Stimulated activated CD4-positive, alpha-beta T cell treated with anti-CD3 and anti-CD28 coated beads, Interleukin-4, amount 100 ng/mL, for 4 hours (primary cell): ENCODE measurements at regions not wholly inside any gene's neighbourhood (a gene's known extent, or its start where the extent isn't known, plus 50 kb on each side); places are given as distances from the start of the nearest gene placed in this dataset.
"Not testable (repeated sequence)": the region's sequence is repeated elsewhere in the genome, so short reads cannot be mapped to it uniquely, and the experiment has no call there.

Experiments
- DNase-seq, 2 experiments: peaks; one replicate each; pipeline ENCODE4 v3.0.0-alpha.2; 2020

DNA sequence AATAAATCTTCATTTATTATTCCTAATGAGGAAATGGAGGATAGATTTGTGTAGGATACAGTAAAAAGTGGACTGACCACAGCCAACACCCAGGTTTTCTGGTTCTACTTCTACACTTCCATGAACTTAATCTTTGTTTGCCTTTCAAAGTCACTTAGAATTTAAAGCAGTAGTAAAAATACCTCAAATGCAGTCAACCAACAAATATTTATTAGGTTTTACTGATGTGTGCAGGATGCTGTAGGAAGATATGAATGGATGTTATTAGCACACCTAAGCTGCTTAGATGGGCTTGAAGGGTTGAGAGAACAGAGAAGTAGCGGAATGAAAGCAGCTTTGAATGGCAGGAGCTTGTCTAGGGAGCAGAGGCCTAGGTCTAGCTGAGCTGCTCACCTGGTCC lies 201.1 kb downstream of the PALM2AKAP2 start:
- no peak for DNase-seq

DNA sequence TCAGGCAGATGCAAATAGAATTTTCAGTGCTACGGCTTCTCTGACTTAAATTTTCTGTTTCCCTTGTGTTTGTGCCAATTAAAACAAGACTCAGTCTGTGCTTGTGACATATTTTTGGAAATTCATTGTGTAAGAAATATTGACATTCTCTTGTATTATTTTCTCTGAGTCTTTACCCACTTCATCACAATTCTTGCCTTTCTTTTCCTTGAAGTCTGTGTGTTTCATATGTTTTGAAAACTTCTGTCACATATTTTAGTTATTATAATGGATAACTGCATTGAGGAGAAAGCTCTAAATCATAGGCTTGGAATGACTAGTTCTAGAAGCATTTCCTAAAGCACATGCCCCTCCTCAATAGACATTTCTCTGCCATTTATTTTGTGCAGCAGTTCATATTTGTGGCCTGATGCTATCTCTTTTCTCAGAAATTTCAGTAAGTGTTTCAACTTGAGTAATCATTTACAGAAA lies 206.6 kb downstream of the PALM2AKAP2 start:
- DNase-seq, result no peak

- no peak for DNase-seq
Measured at GRCh38 chr9:109989296-109989695, 209.3 kb downstream of the PALM2AKAP2 start.

- no peak for DNase-seq
Measured at GRCh38 chr9:109990541-109990940, 210.5 kb downstream of the PALM2AKAP2 start.

DNA sequence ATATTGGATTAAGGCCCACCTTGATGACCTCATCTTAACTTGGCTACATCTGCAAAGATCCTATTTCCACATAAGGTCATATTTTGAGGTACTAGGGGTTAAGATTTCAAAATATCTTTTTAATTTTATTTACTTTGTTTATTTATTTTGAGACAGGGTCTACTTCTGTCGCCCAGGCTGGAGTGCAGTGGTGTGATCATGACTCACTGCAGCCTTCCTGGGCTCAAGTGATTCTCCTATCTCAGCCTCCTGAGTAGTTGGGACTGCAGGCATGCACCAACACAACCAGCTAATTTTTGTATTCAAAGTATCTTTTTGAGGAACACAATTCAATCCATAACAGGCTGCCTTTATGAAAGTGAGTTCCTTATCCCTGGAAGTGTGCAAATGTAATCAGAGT lies 212.3 kb downstream of the PALM2AKAP2 start:
- DNase-seq, result no peak

DNA sequence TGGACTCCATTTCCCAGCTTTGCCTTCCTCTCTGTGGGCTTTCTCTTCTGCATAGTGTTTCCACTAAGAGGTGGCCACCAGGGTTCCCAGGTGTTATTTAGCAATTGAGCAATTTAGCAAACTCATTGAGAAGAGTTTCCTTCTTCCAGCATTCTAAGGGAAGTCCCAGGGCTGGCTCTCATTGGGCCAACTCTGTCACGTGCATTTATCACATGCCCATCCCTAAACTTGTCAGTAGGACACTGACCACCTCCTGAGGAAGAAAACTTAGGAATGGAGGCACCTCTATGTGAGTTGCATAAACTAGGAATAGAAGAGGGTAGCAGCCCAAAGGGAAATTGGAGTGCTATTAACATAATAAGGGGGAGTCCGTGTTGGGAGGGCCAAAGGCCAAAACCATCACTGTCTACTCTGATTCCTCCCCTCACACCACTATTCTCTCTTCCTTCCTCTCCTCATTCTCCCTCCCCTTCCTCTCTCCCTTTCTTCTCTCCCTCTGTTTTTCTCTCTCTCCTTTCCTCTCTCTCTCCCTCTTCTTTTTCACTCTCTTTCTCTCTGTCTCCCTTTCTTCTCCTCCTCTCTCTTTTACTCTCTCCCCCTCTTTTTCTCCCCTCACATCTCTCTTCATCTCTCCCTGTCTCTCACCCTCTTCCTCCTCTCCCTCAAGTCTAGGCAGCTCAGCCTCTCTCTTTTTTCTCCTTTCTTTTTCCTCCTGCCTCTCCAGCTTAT lies 213.4 kb downstream of the PALM2AKAP2 start:
- DNase-seq, result no peak

DNA sequence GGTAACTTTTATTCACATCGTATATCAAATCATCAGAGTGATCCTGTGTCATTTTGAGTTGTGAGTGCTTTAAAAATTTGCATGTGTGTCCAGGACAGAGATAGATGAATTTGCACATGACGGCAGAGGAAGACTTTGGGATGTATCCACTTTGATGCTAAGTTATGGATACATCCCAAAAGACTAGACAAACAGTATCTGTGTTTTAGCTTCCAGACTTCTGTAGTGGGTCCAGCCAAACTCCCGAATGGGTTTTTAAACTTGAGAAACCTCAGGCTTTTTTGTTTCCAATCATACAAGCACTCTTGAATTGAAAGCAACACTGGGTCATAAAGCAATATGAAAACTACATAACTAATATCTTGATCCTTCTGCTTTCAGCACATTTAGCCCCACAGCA lies 213.8 kb downstream of the C9orf152 start:
- no peak for DNase-seq

DNA sequence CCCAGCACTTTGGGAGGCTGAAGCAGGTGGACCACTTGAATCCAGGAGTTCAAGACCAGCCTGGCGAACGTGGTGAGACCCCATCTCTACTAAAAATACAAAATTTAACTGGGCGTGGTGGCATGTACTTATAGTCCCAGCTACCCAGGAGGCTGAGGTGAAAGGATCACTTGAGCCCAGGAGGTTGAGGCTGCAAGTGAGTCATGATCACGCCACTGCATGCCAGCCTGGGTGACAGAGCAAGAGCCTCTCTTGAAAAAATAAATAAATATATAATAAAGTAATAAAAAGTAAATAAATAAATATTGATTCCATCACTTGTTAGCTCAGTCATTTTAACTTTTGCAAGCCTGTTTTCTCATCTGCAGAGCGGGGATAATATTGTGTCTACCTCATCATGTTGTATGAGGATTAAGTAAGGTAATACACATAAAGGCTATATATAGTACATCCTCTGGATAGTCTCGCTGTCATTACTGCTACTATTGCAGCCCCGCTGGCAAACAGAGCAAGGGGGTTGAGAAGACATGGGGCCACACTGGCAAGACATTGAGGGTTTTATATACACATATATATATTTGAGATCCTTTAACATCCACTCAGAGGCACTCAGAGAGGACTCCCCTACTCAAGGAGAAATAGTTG lies 210.9 kb downstream of the C9orf152 start:
- no peak for DNase-seq

- DNase-seq, result no peak
Measured at GRCh38 chr9:109997682-109998081, 210.3 kb downstream of the C9orf152 start.

DNA sequence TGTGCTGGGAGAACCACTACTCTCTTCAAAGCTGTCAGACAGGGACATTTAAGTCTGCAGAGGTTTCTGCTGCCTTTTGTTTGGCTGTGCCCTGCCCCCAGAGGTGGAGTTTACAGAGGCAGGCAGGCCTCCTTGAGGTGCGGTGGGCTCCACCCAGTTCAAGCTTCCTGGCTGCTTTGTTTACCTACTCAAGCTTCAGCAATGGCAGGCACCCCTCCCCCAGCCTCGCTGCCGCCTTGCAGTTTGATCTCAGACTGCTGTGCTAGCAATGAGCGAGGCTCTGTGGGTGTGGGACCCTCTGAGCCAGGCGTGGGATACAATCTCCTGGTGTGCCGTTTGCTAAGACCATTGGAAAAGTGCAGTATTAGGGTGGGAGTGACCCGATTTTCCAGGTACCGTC lies 202.4 kb downstream of the C9orf152 start:
- DNase-seq, result peak in 1 of 2 experiments; percentile 2

DNA sequence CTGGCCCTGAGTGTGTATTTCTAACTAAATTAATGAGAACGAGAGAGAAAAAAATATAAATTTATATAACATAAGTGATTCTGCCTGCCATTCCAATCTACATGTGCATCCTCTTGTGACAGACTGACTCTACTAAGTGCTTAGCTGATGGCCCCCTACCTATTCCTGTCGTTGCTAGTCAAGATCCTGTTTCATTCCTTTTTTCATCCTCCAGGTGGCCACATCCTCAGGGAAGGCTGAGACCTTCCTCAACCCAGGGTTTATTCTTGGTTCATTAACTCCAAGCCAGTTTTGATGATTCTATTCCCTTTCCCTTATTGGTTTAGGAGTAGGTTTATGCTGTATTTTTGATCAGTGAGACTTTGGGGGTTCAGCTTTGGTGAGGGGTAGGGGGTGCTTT lies 201.3 kb downstream of the C9orf152 start:
- DNase-seq, result no peak

DNA sequence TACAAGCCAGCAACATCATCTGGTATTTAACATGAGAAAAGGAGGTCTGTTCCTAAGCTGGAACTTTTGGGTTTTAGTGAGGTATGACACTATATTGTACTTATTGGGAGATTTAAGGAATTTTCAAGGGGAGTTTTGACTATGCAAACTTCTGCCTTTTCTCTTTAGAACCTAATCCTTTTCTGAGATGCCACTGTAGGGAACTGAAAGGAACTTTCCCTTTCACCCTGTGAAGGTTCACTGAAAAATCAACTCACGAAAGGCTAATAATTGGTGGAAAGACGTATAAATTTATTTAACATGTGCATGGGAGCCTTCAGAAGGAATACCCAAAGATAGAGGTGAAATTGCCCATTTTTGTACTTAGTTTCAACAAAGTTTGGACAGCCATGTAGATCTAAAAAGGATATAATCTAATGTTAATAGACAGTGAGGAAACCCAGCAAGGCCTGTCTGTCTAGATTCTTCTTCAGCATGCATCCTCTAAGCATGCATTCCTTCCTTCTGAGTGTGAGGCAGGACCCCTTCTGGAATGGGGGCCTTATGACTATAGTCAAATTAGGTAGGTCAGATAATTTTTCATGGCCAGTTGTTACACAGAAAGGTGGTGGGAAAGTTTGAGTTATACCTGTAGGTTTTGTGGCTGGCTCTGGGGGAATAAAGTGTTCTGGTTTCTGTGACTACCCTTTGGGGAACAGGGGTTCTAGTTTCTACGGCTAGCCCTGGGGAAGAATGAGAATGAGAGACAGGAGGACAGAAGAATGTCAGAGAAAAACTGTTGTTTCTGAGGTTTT lies 200.3 kb downstream of the C9orf152 start:
- DNase-seq, result no peak

- DNase-seq, result no peak
Measured at GRCh38 chr9:110008663-110009062, 199.3 kb downstream of the C9orf152 start.

GRCh38 chr9:110011628-110012320 lies 196.2 kb downstream of the C9orf152 start:
- no peak for DNase-seq

- no peak for DNase-seq
Measured at GRCh38 chr9:110013064-110013463, 194.9 kb downstream of the C9orf152 start.

- peak in 1 of 2 experiments; percentile 9 for DNase-seq
Measured at GRCh38 chr9:110015759-110016158, 192.2 kb downstream of the C9orf152 start.

- no peak for DNase-seq
Measured at GRCh38 chr9:110016340-110016739, 191.6 kb downstream of the C9orf152 start.

DNA sequence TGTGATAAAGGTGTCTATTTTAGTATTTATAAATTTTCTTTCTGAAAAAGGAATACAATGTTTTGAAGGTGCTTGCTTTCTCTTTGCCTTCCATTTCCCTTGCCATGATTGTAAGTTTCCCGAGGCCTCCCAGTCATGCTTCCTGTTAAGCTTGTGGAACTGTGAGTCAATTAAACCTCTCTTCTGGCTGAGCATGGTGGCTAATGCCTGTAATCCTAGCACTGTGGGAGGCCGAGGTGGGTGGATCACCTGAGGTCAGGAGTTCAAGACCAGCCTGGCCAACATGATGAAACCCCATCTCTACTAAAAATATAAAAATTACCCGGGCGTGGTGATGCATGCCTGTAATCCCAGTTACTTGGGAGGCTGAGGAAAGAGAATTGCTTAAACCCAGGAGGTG lies 187.7 kb downstream of the C9orf152 start:
- DNase-seq, result not testable (repeated sequence)

DNA sequence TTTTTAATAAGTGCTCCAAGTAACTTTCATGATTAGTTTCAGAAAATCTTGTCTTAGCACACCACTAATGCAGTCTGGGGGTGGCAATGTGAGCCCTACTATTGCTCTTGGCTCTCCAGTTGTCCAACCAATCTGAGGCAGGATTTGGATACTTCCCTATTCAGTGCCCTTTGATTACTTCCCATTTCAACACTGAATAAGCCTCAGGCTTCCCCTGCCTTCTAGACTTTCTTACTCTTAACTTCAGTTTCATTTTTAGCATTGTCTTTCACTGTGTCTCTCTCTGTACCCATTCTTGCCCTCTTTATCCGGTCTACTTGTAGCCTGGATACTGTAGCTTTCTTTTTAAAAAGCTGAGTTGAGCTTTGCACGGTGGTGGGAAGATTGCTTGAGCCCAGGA lies 186.1 kb downstream of the C9orf152 start:
- no peak for DNase-seq

GRCh38 chr9:110023221-110023620 lies 184.7 kb downstream of the C9orf152 start:
- not testable (repeated sequence) for DNase-seq

DNA sequence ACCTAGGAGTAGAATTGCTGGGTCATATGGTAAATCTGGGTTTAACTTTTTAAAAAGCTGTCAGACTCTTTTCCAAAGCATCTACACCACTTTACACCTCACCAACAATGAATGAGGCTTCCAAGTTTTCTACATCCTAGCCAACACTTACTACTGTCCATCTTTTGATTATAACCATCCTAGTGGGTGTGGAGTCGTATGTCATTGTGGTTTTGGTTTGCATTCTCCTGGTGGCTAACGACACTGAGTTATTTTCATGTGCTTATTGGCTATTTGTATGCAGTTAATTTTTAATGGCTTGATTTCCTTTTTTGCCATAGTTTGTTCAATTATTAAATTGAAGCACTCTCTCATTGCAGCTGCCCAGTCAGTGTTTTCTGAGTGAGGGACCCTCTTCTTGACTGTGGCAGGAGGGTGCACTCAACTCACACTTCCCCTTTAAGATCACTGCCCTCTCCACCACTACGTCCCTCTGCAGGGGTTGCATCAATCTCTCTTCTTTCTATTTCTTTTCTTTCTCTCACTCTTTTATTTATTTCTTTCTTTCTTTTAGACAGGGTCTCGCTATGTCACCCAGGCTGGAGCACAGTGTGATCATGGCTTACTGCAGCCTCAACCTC lies 182.3 kb downstream of the C9orf152 start:
- no peak for DNase-seq

DNA sequence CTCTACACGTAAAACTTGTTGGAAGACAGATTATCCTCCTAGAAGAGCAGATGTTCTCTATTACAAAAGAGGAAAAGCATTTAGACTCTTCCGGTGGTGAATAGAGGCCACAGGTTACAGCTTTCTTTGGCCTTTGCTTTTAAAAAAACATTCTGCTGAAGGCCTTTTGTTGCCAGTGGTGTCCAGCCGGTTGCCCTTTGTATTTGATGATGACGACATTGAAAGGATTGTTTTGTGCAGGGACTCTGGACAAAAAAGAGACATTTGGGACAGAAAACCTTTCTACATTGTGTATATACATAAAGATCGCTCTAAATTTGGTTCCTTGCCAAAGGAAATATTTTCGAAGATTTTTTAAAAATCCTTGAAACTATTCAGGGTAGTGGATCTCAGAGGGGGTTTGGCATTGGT lies 180.3 kb downstream of the C9orf152 start:
- no peak for DNase-seq

DNA sequence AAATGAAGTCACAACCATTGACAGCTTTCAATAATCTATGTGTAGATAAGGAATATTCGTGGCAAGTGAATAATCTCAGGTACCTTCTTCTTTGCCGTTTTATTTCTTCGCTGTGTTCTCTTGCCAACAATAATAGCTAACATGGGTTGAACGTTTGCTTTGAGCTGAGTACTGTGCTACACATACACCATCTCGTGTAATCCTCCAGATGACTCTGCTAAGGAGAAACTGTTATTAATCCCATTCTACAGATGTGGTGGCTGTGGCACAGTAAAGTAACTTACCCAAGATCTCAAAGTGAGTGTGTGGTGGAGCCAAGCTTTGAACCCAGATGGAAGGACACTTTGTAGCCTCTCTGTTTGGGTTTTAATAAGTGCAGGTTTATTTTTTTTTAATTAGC lies 179.7 kb downstream of the C9orf152 start:
- DNase-seq, result no peak
